ENCODE measurements at regions not wholly inside any gene's neighbourhood (a gene's known extent, or its start where the extent isn't known, plus 50 kb on each side); places are given as distances from the start of the nearest gene placed in this dataset.

GRCh38 chr1:81613803-81614202 is 186.9 kb upstream of the ADGRL2 start:
- no peak for FAIRE-seq

GRCh38 chr1:81607924-81608323 is 192.8 kb upstream of the ADGRL2 start:
- no peak for FAIRE-seq

GRCh38 chr1:81607086-81607485 is 193.6 kb upstream of the ADGRL2 start:
- FAIRE-seq = no peak

- no peak for FAIRE-seq
Measured at GRCh38 chr1:81606656-81607055, 194.1 kb upstream of the ADGRL2 start.

- FAIRE-seq = no peak
Measured at GRCh38 chr1:81605023-81605422, 195.7 kb upstream of the ADGRL2 start.

GRCh38 chr1:81600878-81601622 is 199.7 kb upstream of the ADGRL2 start:
- no peak for FAIRE-seq

GRCh38 chr1:81600363-81600762 is 200.4 kb upstream of the ADGRL2 start:
- FAIRE-seq = no peak

- FAIRE-seq = no peak
Measured at GRCh38 chr1:81598623-81599022, 202.1 kb upstream of the ADGRL2 start.

GRCh38 chr1:81597720-81598426 is 202.9 kb upstream of the ADGRL2 start:
- no peak for FAIRE-seq

GRCh38 chr1:81596341-81596740 is 204.4 kb upstream of the ADGRL2 start:
- FAIRE-seq = no peak

GRCh38 chr1:81594206-81594605 is 206.5 kb upstream of the ADGRL2 start:
- no peak for FAIRE-seq

GRCh38 chr1:81592233-81592632 is 208.5 kb upstream of the ADGRL2 start:
- FAIRE-seq = no peak

GRCh38 chr1:81590171-81590570 is 210.6 kb upstream of the ADGRL2 start:
- no peak for FAIRE-seq

GRCh38 chr1:81588149-81588548 is 212.6 kb upstream of the ADGRL2 start:
- FAIRE-seq = no peak

GRCh38 chr1:81587426-81587825 is 213.3 kb upstream of the ADGRL2 start:
- FAIRE-seq = no peak

- no peak for FAIRE-seq
Measured at GRCh38 chr1:81585371-81585770, 215.4 kb upstream of the ADGRL2 start.

- no peak for FAIRE-seq
Measured at GRCh38 chr1:81584398-81584797, 216.3 kb upstream of the ADGRL2 start.

- no peak for FAIRE-seq
Measured at GRCh38 chr1:81583878-81584277, 216.9 kb upstream of the ADGRL2 start.

GRCh38 chr1:81582467-81582986 is 218.2 kb upstream of the ADGRL2 start:
- no peak for FAIRE-seq

- FAIRE-seq = no peak
Measured at GRCh38 chr1:81578867-81579266, 221.9 kb upstream of the ADGRL2 start.

GRCh38 chr1:81577004-81577697 is 223.6 kb upstream of the ADGRL2 start:
- no peak for FAIRE-seq

- no peak for FAIRE-seq
Measured at GRCh38 chr1:81574408-81574807, 226.3 kb upstream of the ADGRL2 start.

- FAIRE-seq = no peak
Measured at GRCh38 chr1:81573458-81573857, 227.3 kb upstream of the ADGRL2 start.

GRCh38 chr1:81571946-81572345 is 228.8 kb upstream of the ADGRL2 start:
- FAIRE-seq = no peak

Data from G401.6 (cell line).